ENCODE measurements at regions not wholly inside any gene's neighbourhood (a gene's known extent, or its start where the extent isn't known, plus 50 kb on each side); places are given as distances from the start of the nearest gene placed in this dataset.

- no peak for TF ChIP-seq POLR2A (IDR thresholded peaks at IDR 0.05; ENCODE audit: low read depth, low read length)
- TF ChIP-seq POLR2AphosphoS5 (IDR thresholded peaks at IDR 0.05; ENCODE audit: low read depth, low read length) = no peak
- no peak for TF ChIP-seq TAF1 (IDR thresholded peaks at IDR 0.05; ENCODE audit: borderline replicate concordance, low read depth, low read length)
Observed at GRCh38 chr5:154614595-154614994, 136.6 kb upstream of the HAND1 start.

Data from GM12892 (cell line).